ENCODE measurements at regions not wholly inside any gene's neighbourhood (a gene's known extent, or its start where the extent isn't known, plus 50 kb on each side); places are given as distances from the start of the nearest gene placed in this dataset.

DNA sequence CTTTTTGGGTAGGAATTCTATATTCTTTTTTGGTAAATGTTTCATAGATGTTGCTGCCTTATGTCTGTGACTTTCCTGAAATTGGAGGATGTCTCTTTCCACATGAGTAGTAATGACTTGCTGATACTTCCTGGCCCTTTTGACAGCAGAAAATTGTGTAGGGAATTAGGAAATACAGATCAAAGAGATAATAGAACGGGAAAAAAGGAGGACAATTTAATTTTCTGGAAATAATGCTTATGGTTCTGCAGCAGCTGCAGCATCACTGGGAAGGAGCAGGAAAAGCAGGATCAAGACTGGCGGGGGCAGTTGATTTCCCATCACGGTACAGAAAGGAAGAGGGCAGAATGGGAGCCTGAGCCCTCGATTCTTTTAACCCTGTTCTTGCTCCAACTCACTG, 68.8 kb upstream of the PZP start:
- Histone ChIP-seq H3K79me2 (replicated peaks; ENCODE audit: insufficient read depth, low read length) (no peaks in the 10 kb centered on the region), H3K4me3 (ENCODE audit: low read length) (no peak overlapping the region), H3K9ac (ENCODE audit: low read length) (no peak overlapping the region), H3F3A (ENCODE audit: insufficient read depth, low read length, poor library complexity, severe bottlenecking) (no peaks in the 10 kb centered on the region), H4K20me1 (ENCODE audit: insufficient read depth) (no peaks in the 10 kb centered on the region), H3K4me2 (ENCODE audit: low read length) (no peak overlapping the region), H3K27ac (ENCODE audit: low read length) (no peak overlapping the region), H3K36me3 (ENCODE audit: insufficient read depth, low read length) (no peaks in the 10 kb centered on the region), H2AFZ (ENCODE audit: low read depth, low read length) (no peak overlapping the region), H3K9me3 (ENCODE audit: low read length) (no peaks in the 10 kb centered on the region), H3K27me3 (ENCODE audit: insufficient read depth, low read depth, low read length) (no peaks in the 10 kb centered on the region), H3K9me2 (ENCODE audit: insufficient read depth, low read length) (no peaks in the 10 kb centered on the region)
- TF ChIP-seq POLR2AphosphoS5 (IDR thresholded peaks at IDR 0.05) (no peak), RAD21 (conservative IDR thresholded peaks at IDR 0.05) (no peak), SMC3 (conservative IDR thresholded peaks at IDR 0.05; ENCODE audit: poor library complexity) (no peak), MXI1 (conservative IDR thresholded peaks at IDR 0.05; ENCODE audit: poor library complexity, severe bottlenecking) (no peak)
- TF ChIP-seq, protein P1, sequence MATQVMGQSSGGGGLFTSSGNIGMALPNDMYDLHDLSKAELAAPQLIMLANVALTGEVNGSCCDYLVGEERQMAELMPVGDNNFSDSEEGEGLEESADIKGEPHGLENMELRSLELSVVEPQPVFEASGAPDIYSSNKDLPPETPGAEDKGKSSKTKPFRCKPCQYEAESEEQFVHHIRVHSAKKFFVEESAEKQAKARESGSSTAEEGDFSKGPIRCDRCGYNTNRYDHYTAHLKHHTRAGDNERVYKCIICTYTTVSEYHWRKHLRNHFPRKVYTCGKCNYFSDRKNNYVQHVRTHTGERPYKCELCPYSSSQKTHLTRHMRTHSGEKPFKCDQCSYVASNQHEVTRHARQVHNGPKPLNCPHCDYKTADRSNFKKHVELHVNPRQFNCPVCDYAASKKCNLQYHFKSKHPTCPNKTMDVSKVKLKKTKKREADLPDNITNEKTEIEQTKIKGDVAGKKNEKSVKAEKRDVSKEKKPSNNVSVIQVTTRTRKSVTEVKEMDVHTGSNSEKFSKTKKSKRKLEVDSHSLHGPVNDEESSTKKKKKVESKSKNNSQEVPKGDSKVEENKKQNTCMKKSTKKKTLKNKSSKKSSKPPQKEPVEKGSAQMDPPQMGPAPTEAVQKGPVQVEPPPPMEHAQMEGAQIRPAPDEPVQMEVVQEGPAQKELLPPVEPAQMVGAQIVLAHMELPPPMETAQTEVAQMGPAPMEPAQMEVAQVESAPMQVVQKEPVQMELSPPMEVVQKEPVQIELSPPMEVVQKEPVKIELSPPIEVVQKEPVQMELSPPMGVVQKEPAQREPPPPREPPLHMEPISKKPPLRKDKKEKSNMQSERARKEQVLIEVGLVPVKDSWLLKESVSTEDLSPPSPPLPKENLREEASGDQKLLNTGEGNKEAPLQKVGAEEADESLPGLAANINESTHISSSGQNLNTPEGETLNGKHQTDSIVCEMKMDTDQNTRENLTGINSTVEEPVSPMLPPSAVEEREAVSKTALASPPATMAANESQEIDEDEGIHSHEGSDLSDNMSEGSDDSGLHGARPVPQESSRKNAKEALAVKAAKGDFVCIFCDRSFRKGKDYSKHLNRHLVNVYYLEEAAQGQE (IDR thresholded peaks at IDR 0.05; ENCODE audit: borderline replicate concordance), result peak; percentile 91
- TF ChIP-seq, protein P2, sequence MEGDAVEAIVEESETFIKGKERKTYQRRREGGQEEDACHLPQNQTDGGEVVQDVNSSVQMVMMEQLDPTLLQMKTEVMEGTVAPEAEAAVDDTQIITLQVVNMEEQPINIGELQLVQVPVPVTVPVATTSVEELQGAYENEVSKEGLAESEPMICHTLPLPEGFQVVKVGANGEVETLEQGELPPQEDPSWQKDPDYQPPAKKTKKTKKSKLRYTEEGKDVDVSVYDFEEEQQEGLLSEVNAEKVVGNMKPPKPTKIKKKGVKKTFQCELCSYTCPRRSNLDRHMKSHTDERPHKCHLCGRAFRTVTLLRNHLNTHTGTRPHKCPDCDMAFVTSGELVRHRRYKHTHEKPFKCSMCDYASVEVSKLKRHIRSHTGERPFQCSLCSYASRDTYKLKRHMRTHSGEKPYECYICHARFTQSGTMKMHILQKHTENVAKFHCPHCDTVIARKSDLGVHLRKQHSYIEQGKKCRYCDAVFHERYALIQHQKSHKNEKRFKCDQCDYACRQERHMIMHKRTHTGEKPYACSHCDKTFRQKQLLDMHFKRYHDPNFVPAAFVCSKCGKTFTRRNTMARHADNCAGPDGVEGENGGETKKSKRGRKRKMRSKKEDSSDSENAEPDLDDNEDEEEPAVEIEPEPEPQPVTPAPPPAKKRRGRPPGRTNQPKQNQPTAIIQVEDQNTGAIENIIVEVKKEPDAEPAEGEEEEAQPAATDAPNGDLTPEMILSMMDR (IDR thresholded peaks at IDR 0.05; ENCODE audit: poor library complexity, severe bottlenecking), result no peak

DNA sequence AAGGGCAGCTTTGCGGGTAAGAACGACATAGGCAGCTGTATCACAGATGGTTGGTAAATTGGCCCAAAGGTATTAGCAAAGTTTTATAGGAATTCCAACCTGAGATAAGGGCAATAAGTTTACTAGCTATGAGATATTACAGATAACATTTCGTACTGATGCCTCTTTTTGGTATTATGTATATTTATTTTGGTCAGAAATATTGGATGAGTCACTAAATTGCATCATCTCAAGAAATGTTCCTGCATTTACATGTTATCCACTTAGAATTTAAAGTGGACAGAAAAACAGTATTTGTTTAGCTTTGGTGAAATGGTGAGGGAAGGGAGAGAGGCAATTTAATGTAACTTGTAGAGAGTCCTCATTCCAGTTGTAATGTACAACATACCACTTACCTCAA, 65.1 kb upstream of the PZP start:
- H3K9me2 ChIP-seq (ENCODE audit: insufficient read depth, low read length), result no peaks in the 10 kb centered on the region
- no peak overlapping the region for H3K27ac ChIP-seq (ENCODE audit: low read length)
- H3F3A ChIP-seq (ENCODE audit: insufficient read depth, low read length, poor library complexity, severe bottlenecking), result no peaks in the 10 kb centered on the region
- no peaks in the 10 kb centered on the region for H3K27me3 ChIP-seq (ENCODE audit: insufficient read depth, low read depth, low read length)
- TF ChIP-seq, protein P2 (IDR thresholded peaks at IDR 0.05; ENCODE audit: poor library complexity, severe bottlenecking), result no peak
- TF ChIP-seq SMC3 (conservative IDR thresholded peaks at IDR 0.05; ENCODE audit: poor library complexity) (no peak), EP300 (conservative IDR thresholded peaks at IDR 0.05; ENCODE audit: poor library complexity, severe bottlenecking) (no peak), RAD21 (conservative IDR thresholded peaks at IDR 0.05) (no peak), POLR2AphosphoS5 (IDR thresholded peaks at IDR 0.05) (no peak), MXI1 (conservative IDR thresholded peaks at IDR 0.05; ENCODE audit: poor library complexity, severe bottlenecking) (no peak), TAF1 (IDR thresholded peaks at IDR 0.05; ENCODE audit: low read depth) (no peak), EZH2 (IDR thresholded peaks at IDR 0.05; ENCODE audit: borderline replicate concordance, insufficient read depth, low read length, poor library complexity, severe bottlenecking) (no peak)
- TF ChIP-seq, protein P1 (IDR thresholded peaks at IDR 0.05; ENCODE audit: borderline replicate concordance), result no peak
- no peak overlapping the region for H2AFZ ChIP-seq (ENCODE audit: low read depth, low read length)
- H3K4me2 ChIP-seq (ENCODE audit: low read length), result no peak overlapping the region
- H3K9me3 ChIP-seq (ENCODE audit: low read length), result no peaks in the 10 kb centered on the region
- H3K36me3 ChIP-seq (ENCODE audit: insufficient read depth, low read length), result no peaks in the 10 kb centered on the region
- H3K9ac ChIP-seq (ENCODE audit: low read length), result no peak overlapping the region
- H3K4me3 ChIP-seq (ENCODE audit: low read length), result no peak overlapping the region
- H4K20me1 ChIP-seq (ENCODE audit: insufficient read depth), result no peaks in the 10 kb centered on the region
- no peaks in the 10 kb centered on the region for H3K79me2 ChIP-seq (replicated peaks; ENCODE audit: insufficient read depth, low read length)
